Neural cell (in vitro differentiated cells): ENCODE measurements at regions not wholly inside any gene's neighbourhood (a gene's known extent, or its start where the extent isn't known, plus 50 kb on each side); places are given as distances from the start of the nearest gene placed in this dataset.

ENCODE experiments used
- H2AFZ ChIP-seq: fragments of 200-600, 300-800 bp; sonication (generic), shearing (Covaris generic); 2 replicates; pipeline ENCODE4 v1.6.0; 2014; ENCODE audit warnings: low read depth, mild to moderate bottlenecking, antibody characterized with exemption, low read length, moderate library complexity
- H3F3A ChIP-seq: fragments of 200-600 bp; shearing (Covaris generic); 2 replicates; pipeline ENCODE4 v1.6.1; 2016; ENCODE audit warnings: mild to moderate bottlenecking, moderate library complexity, mixed read lengths, antibody characterized with exemption, low read length; ENCODE audit not compliant: insufficient read depth, poor library complexity, severe bottlenecking
- H3K27ac ChIP-seq: fragments of 200-600, 300-800 bp; sonication (generic), shearing (Covaris generic); 2 replicates; pipeline ENCODE4 v1.5.1; 2014; ENCODE audit warnings: mild to moderate bottlenecking, low read length, moderate library complexity
- H3K27me3 ChIP-seq: fragments of 300-800, 200-600 bp; sonication (generic), shearing (Covaris generic); 2 replicates; pipeline ENCODE4 v1.6.0; 2014; ENCODE audit warnings: mild to moderate bottlenecking, low read depth, low read length, moderate library complexity; ENCODE audit not compliant: insufficient read depth
- H3K36me3 ChIP-seq: fragments of 300-800, 200-600 bp; sonication (generic), shearing (Covaris generic); 2 replicates; pipeline ENCODE4 v1.5.1; 2014; ENCODE audit warnings: mild to moderate bottlenecking, antibody characterized with exemption, low read length, moderate library complexity; ENCODE audit not compliant: insufficient read depth
- H3K4me2 ChIP-seq: fragments of 300-800, 200-600 bp; sonication (generic), shearing (Covaris generic); 2 replicates; pipeline ENCODE4 v1.6.0; 2014; ENCODE audit warnings: mild to moderate bottlenecking, low read length
- H3K4me3 ChIP-seq: fragments of 300-800, 200-600 bp; sonication (generic), shearing (Covaris generic); 2 replicates; pipeline ENCODE4 v1.5.1; 2014; ENCODE audit warnings: mild to moderate bottlenecking, low read length, moderate library complexity
- H3K79me2 ChIP-seq: fragments of 200-600 bp; shearing (Covaris generic); replicated peaks from 2 replicates; pipeline ENCODE4 v1.6.0; 2014; ENCODE audit warnings: mild to moderate bottlenecking, low read length, moderate library complexity; ENCODE audit not compliant: insufficient read depth
- H3K9ac ChIP-seq: fragments of 300-800, 200-600 bp; sonication (generic), shearing (Covaris generic); 2 replicates; pipeline ENCODE4 v1.6.1; 2016; ENCODE audit warnings: mild to moderate bottlenecking, low read length, mixed read lengths
- H3K9me2 ChIP-seq: fragments of 200-600 bp; shearing (Covaris generic); 2 replicates; pipeline ENCODE4 v1.6.1; 2016; ENCODE audit warnings: mild to moderate bottlenecking, low read length, mixed read lengths; ENCODE audit not compliant: insufficient read depth
- H3K9me3 ChIP-seq: fragments of 200-600, 300-800 bp; sonication (generic), shearing (Covaris generic); 2 replicates; pipeline ENCODE4 v1.6.1; 2016; ENCODE audit warnings: mild to moderate bottlenecking, mixed run types, low read length, moderate library complexity, mixed read lengths
- H4K20me1 ChIP-seq: fragments of 200-600 bp; shearing (Covaris generic); 2 replicates; pipeline ENCODE4 v1.6.1; 2016; ENCODE audit warnings: mild to moderate bottlenecking, mixed run types; ENCODE audit not compliant: insufficient read depth
- EP300 ChIP-seq: fragments of 450-650 bp; conservative IDR thresholded peaks from 2 replicates; pipeline ENCODE4 v1.6.1; 2014; ENCODE audit warnings: antibody characterized with exemption, mild to moderate bottlenecking, moderate library complexity; ENCODE audit not compliant: poor library complexity, severe bottlenecking
- EZH2 ChIP-seq: fragments of 200-600, 300-800 bp; shearing (Covaris generic), sonication (generic); IDR thresholded peaks from 2 replicates; pipeline ENCODE4 v1.6.1; 2014; ENCODE audit warnings: antibody characterized with exemption, low read length, borderline replicate concordance, mild to moderate bottlenecking; ENCODE audit not compliant: insufficient read depth, poor library complexity, severe bottlenecking
- MXI1 ChIP-seq: fragments of 450-650 bp; conservative IDR thresholded peaks from 2 replicates; pipeline ENCODE4 v1.6.1; 2014; ENCODE audit warnings: antibody characterized with exemption, mild to moderate bottlenecking; ENCODE audit not compliant: poor library complexity, severe bottlenecking
- POLR2AphosphoS5 ChIP-seq: IDR thresholded peaks from 2 replicates; pipeline ENCODE4 v1.6.1; 2012
- RAD21 ChIP-seq: fragments of 450-650 bp; conservative IDR thresholded peaks from 2 replicates; pipeline ENCODE4 v1.6.1; 2014; ENCODE audit warnings: antibody characterized with exemption, mild to moderate bottlenecking, moderate library complexity
- SMC3 ChIP-seq: fragments of 450-650 bp; conservative IDR thresholded peaks from 2 replicates; pipeline ENCODE4 v1.6.1; 2014; ENCODE audit warnings: antibody characterized with exemption, mild to moderate bottlenecking, moderate library complexity; ENCODE audit not compliant: poor library complexity
- TAF1 ChIP-seq: IDR thresholded peaks from 2 replicates; pipeline ENCODE4 v1.6.1; 2012; ENCODE audit warnings: low read depth
- TF ChIP-seq, protein P1 (sequence below): fragments of 450-650 bp; IDR thresholded peaks from 2 replicates; pipeline ENCODE4 v1.5.1; 2014; ENCODE audit warnings: antibody characterized with exemption, mild to moderate bottlenecking, moderate library complexity; ENCODE audit not compliant: poor library complexity, severe bottlenecking
- TF ChIP-seq, protein P2 (sequence below): IDR thresholded peaks from 2 replicates; pipeline ENCODE4 v1.6.1; 2012; ENCODE audit warnings: borderline replicate concordance

DNA sequence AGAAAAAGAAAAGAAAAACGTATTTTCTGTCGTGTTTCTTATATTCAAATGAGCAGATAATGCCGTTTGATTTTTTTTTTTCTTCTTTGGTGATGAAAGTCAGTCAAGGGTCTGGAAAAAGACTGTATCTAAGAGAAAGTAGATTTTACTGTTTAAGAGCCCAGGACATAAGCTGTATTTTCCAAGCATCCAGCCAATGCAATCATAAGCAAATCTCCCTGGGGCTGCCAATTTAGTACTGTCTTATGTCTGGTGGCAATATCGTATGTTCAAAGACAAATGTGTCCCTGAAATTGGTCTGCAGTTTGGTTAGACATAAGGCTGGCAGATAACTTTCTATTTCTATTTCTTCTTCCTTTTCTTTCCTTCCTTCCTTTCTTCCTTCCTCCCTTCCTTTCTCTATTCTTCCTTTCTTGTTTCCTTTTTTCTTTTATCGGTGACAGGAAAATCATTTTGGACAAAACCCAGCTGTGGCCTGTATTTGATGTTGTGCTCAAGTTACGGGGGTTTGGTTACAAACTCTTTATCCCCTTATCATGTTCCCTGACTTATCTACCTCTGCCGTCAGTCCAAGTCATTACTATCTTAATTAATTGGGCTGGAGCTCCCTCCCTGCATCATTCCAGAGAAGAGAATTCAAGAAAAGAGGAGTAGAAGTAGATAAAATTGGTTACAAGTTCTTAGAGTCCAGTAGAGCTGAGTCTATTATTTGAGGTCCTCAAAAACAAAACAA lies 683.4 kb upstream of the FSHR start:
- Histone ChIP-seq H3K27me3 (no peaks in the 10 kb centered on the region), H4K20me1 (no peaks in the 10 kb centered on the region), H3K9me2 (no peaks in the 10 kb centered on the region), H3K79me2 (no peaks in the 10 kb centered on the region), H2AFZ (no peak overlapping the region), H3K9ac (no peak overlapping the region), H3K4me3 (no peak overlapping the region), H3K4me2 (no peak overlapping the region), H3F3A (no peaks in the 10 kb centered on the region), H3K27ac (no peak overlapping the region), H3K9me3 (no peaks in the 10 kb centered on the region), H3K36me3 (no peaks in the 10 kb centered on the region)
- TF ChIP-seq EP300: no peak
- no peak for TF ChIP-seq MXI1
- TF ChIP-seq SMC3: no peak
- TF ChIP-seq, protein P1, sequence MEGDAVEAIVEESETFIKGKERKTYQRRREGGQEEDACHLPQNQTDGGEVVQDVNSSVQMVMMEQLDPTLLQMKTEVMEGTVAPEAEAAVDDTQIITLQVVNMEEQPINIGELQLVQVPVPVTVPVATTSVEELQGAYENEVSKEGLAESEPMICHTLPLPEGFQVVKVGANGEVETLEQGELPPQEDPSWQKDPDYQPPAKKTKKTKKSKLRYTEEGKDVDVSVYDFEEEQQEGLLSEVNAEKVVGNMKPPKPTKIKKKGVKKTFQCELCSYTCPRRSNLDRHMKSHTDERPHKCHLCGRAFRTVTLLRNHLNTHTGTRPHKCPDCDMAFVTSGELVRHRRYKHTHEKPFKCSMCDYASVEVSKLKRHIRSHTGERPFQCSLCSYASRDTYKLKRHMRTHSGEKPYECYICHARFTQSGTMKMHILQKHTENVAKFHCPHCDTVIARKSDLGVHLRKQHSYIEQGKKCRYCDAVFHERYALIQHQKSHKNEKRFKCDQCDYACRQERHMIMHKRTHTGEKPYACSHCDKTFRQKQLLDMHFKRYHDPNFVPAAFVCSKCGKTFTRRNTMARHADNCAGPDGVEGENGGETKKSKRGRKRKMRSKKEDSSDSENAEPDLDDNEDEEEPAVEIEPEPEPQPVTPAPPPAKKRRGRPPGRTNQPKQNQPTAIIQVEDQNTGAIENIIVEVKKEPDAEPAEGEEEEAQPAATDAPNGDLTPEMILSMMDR: no peak
- TF ChIP-seq, protein P2, sequence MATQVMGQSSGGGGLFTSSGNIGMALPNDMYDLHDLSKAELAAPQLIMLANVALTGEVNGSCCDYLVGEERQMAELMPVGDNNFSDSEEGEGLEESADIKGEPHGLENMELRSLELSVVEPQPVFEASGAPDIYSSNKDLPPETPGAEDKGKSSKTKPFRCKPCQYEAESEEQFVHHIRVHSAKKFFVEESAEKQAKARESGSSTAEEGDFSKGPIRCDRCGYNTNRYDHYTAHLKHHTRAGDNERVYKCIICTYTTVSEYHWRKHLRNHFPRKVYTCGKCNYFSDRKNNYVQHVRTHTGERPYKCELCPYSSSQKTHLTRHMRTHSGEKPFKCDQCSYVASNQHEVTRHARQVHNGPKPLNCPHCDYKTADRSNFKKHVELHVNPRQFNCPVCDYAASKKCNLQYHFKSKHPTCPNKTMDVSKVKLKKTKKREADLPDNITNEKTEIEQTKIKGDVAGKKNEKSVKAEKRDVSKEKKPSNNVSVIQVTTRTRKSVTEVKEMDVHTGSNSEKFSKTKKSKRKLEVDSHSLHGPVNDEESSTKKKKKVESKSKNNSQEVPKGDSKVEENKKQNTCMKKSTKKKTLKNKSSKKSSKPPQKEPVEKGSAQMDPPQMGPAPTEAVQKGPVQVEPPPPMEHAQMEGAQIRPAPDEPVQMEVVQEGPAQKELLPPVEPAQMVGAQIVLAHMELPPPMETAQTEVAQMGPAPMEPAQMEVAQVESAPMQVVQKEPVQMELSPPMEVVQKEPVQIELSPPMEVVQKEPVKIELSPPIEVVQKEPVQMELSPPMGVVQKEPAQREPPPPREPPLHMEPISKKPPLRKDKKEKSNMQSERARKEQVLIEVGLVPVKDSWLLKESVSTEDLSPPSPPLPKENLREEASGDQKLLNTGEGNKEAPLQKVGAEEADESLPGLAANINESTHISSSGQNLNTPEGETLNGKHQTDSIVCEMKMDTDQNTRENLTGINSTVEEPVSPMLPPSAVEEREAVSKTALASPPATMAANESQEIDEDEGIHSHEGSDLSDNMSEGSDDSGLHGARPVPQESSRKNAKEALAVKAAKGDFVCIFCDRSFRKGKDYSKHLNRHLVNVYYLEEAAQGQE: no peak
- TF ChIP-seq EZH2: no peak
- TF ChIP-seq RAD21: no peak
- TF ChIP-seq POLR2AphosphoS5: no peak
- no peak for TF ChIP-seq TAF1

DNA sequence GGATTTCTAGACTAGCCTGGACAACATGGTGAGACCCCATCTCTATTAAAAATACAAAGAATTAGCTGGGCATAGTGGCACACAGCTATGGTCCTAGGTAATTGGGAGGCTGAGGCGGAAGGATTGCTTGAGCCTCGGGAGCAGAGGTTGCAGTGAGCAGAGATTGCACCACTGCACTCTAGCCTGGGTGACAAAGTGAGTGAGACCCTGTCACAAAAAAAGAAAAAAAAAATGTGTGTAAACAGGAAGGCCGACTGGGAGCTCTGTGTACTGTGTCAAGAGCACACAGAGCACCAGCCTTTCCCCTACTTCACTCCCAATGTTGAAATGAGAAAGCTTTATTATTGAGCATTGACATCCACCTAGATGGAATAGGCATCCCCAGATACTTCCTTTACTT lies 681.7 kb upstream of the FSHR start:
- no peaks in the 10 kb centered on the region for H3K9me3 ChIP-seq
- no peak overlapping the region for H3K9ac ChIP-seq
- H3K27ac ChIP-seq: no peak overlapping the region
- no peaks in the 10 kb centered on the region for H3K27me3 ChIP-seq
- H3K4me3 ChIP-seq: no peak overlapping the region
- no peaks in the 10 kb centered on the region for H3K9me2 ChIP-seq
- H3F3A ChIP-seq: no peaks in the 10 kb centered on the region
- TF ChIP-seq POLR2AphosphoS5 (no peak), RAD21 (no peak), SMC3 (no peak), EP300 (no peak), EZH2 (no peak), TAF1 (no peak), MXI1 (no peak)
- TF ChIP-seq, protein P2: no peak
- TF ChIP-seq, protein P1: no peak
- no peaks in the 10 kb centered on the region for H3K79me2 ChIP-seq
- H3K4me2 ChIP-seq: no peak overlapping the region
- H3K36me3 ChIP-seq: no peaks in the 10 kb centered on the region
- H2AFZ ChIP-seq: no peak overlapping the region
- H4K20me1 ChIP-seq: no peaks in the 10 kb centered on the region
